ENCODE measurements at regions not wholly inside any gene's neighbourhood (a gene's known extent, or its start where the extent isn't known, plus 50 kb on each side); places are given as distances from the start of the nearest gene placed in this dataset.

GRCh38 chr13:107358866-107359265 lies 790.9 kb upstream of the ARGLU1 start:
- Histone ChIP-seq H2AFZ (ENCODE audit: low read depth, low read length) (no peak overlapping the region), H3K4me3 (ENCODE audit: low read length) (no peak overlapping the region), H3K9me2 (ENCODE audit: insufficient read depth, low read length) (no peaks in the 10 kb centered on the region), H3K36me3 (ENCODE audit: insufficient read depth, low read length) (no peaks in the 10 kb centered on the region), H4K20me1 (ENCODE audit: insufficient read depth) (no peaks in the 10 kb centered on the region), H3K9ac (ENCODE audit: low read length) (no peak overlapping the region), H3K79me2 (replicated peaks; ENCODE audit: insufficient read depth, low read length) (no peaks in the 10 kb centered on the region), H3K4me2 (ENCODE audit: low read length) (no peak overlapping the region), H3K27me3 (ENCODE audit: insufficient read depth, low read depth, low read length) (no peaks in the 10 kb centered on the region), H3F3A (ENCODE audit: insufficient read depth, low read length, poor library complexity, severe bottlenecking) (no peaks in the 10 kb centered on the region), H3K9me3 (ENCODE audit: low read length) (no peaks in the 10 kb centered on the region), H3K27ac (ENCODE audit: low read length) (no peak overlapping the region)
- TF ChIP-seq TAF1 (IDR thresholded peaks at IDR 0.05; ENCODE audit: low read depth), result no peak
- no peak for TF ChIP-seq CTCF (IDR thresholded peaks at IDR 0.05; ENCODE audit: poor library complexity, severe bottlenecking)
- no peak for TF ChIP-seq RAD21 (conservative IDR thresholded peaks at IDR 0.05)
- TF ChIP-seq POLR2AphosphoS5 (IDR thresholded peaks at IDR 0.05), result no peak
- TF ChIP-seq SMC3 (conservative IDR thresholded peaks at IDR 0.05; ENCODE audit: poor library complexity), result no peak
- TF ChIP-seq EZH2 (IDR thresholded peaks at IDR 0.05; ENCODE audit: borderline replicate concordance, insufficient read depth, low read length, poor library complexity, severe bottlenecking), result no peak
- no peak for TF ChIP-seq EP300 (conservative IDR thresholded peaks at IDR 0.05; ENCODE audit: poor library complexity, severe bottlenecking)
- TF ChIP-seq REST (IDR thresholded peaks at IDR 0.05; ENCODE audit: borderline replicate concordance), result no peak
- TF ChIP-seq MXI1 (conservative IDR thresholded peaks at IDR 0.05; ENCODE audit: poor library complexity, severe bottlenecking), result no peak

- no peaks in the 10 kb centered on the region for H3K27me3 ChIP-seq (ENCODE audit: insufficient read depth, low read depth, low read length)
- H3F3A ChIP-seq (ENCODE audit: insufficient read depth, low read length, poor library complexity, severe bottlenecking), result no peaks in the 10 kb centered on the region
- no peaks in the 10 kb centered on the region for H3K79me2 ChIP-seq (replicated peaks; ENCODE audit: insufficient read depth, low read length)
- TF ChIP-seq MXI1 (conservative IDR thresholded peaks at IDR 0.05; ENCODE audit: poor library complexity, severe bottlenecking), result no peak
- TF ChIP-seq TAF1 (IDR thresholded peaks at IDR 0.05; ENCODE audit: low read depth), result no peak
- no peak for TF ChIP-seq CTCF (IDR thresholded peaks at IDR 0.05; ENCODE audit: poor library complexity, severe bottlenecking)
- no peak for TF ChIP-seq POLR2AphosphoS5 (IDR thresholded peaks at IDR 0.05)
- TF ChIP-seq SMC3 (conservative IDR thresholded peaks at IDR 0.05; ENCODE audit: poor library complexity), result no peak
- TF ChIP-seq EP300 (conservative IDR thresholded peaks at IDR 0.05; ENCODE audit: poor library complexity, severe bottlenecking), result no peak
- no peak for TF ChIP-seq EZH2 (IDR thresholded peaks at IDR 0.05; ENCODE audit: borderline replicate concordance, insufficient read depth, low read length, poor library complexity, severe bottlenecking)
- TF ChIP-seq RAD21 (conservative IDR thresholded peaks at IDR 0.05), result no peak
- TF ChIP-seq REST (IDR thresholded peaks at IDR 0.05; ENCODE audit: borderline replicate concordance), result no peak
- H3K36me3 ChIP-seq (ENCODE audit: insufficient read depth, low read length), result no peaks in the 10 kb centered on the region
- no peak overlapping the region for H3K4me3 ChIP-seq (ENCODE audit: low read length)
- H3K4me2 ChIP-seq (ENCODE audit: low read length), result no peak overlapping the region
- no peak overlapping the region for H2AFZ ChIP-seq (ENCODE audit: low read depth, low read length)
- no peak overlapping the region for H3K9ac ChIP-seq (ENCODE audit: low read length)
- H3K9me3 ChIP-seq (ENCODE audit: low read length), result no peaks in the 10 kb centered on the region
- no peak overlapping the region for H3K27ac ChIP-seq (ENCODE audit: low read length)
- no peaks in the 10 kb centered on the region for H3K9me2 ChIP-seq (ENCODE audit: insufficient read depth, low read length)
- H4K20me1 ChIP-seq (ENCODE audit: insufficient read depth), result no peaks in the 10 kb centered on the region
Observed at GRCh38 chr13:107351305-107351704, 783.4 kb upstream of the ARGLU1 start.

Measured in neural cell (in vitro differentiated cells).